GM18505 (cell line): ENCODE measurements at regions not wholly inside any gene's neighbourhood (a gene's known extent, or its start where the extent isn't known, plus 50 kb on each side); places are given as distances from the start of the nearest gene placed in this dataset.
"Not testable (repeated sequence)": the region's sequence is repeated elsewhere in the genome, so short reads cannot be mapped to it uniquely, and the experiment has no call there.

ENCODE experiments used
- ATAC-seq: cut with Tn5 transposase; IDR thresholded peaks from one replicate; pipeline ENCODE4 v1.9.1; 2021; ENCODE audit not compliant: unreplicated experiment
- POLR2A ChIP-seq: IDR thresholded peaks from 4 replicates; pipeline ENCODE4 v1.6.1; 2011; ENCODE audit warnings: borderline replicate concordance; ENCODE audit not compliant: insufficient read depth, insufficient read length; ENCODE audit errors: extremely low read depth

GRCh38 chr5:28313321-28313951, 1275.0 kb upstream of the CDH9 start:
- no peak for ATAC-seq
- no peak for TF ChIP-seq POLR2A

DNA sequence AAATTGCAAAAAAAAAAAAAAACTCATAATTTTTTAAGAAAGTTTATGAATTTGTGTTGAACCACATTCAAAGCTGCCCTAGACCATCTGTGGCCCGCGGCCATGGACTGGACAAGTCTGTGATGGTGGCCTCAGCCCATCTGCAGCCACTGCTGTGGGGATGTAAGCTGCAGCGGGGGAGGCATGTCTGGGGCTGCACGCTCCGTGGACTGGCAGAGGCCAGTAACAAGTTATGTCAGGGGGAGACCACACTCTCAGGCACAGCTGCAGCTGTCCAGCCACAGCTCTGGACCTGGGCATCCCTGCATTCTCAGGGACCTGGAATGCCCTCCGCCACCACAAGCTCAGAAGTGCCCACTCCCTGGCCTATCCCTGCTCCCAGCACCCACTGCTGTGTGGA, 1272.3 kb upstream of the CDH9 start:
- no peak for ATAC-seq
- no peak for TF ChIP-seq POLR2A

GRCh38 chr5:28305891-28306290, 1267.5 kb upstream of the CDH9 start:
- TF ChIP-seq POLR2A, result no peak
- ATAC-seq, result no peak

DNA sequence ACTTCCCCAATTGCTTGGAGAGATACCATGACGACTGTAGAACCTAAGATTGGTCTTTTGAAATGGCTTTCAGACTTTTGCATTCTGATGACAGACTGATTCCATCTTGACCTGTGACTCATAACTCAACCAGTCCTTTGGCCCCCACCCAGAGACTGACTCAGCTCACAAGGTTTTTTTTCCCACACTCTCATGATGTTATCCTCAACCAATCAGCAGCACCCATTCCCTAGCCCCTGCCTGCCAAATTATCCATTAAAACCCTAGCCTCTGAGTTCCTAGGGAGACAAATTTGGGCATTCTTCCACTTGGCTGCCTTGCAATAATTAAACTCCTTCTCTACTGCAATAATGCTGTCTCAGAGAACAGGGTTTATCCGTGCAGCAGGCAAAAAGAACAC, 1263.3 kb upstream of the CDH9 start:
- no peak for ATAC-seq
- no peak for TF ChIP-seq POLR2A

- TF ChIP-seq POLR2A, result no peak
- no peak for ATAC-seq
Measured at GRCh38 chr5:28296254-28297013, 1258.0 kb upstream of the CDH9 start.

GRCh38 chr5:28287021-28287420, 1248.6 kb upstream of the CDH9 start:
- not testable (repeated sequence) for ATAC-seq

DNA sequence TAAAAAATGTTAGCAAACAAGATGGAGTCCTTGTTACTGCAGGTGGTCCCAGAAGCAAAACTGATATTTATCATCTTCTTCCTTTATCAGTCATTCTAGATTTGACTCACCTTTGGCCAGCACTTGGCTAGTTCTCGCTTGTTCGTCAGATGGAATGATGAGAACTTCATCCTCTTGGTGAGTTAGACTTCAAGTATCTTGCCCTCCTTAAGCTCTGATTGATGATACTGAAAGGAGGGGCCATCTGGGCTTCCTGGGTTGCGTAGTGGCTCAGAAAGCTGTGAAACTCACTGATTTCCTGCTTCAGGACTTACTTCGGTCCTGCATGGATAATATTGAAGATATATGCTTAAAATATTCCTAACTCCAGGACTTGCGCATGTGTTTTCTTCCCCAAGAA, 1248.2 kb upstream of the CDH9 start:
- TF ChIP-seq POLR2A, result no peak
- ATAC-seq, result no peak

DNA sequence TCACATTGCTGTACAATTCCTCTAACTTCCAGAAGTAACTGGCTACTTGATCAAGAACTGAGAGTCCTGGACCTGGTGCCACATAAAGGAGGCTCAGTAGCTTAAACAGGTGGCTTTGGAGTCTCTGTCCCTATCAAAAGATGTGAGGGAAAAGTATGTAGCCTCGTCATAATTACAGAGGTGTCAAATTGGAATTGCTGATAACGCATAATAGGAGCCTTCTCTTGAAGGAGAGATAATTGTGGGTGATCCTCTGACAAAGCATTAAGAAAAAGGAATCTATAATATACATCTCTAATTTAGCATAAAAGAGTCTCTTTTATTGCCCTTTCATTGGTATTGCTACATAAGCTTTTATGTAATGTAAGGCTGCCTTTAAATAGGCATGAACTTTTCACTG, 1246.4 kb upstream of the CDH9 start:
- TF ChIP-seq POLR2A, result no peak
- no peak for ATAC-seq

GRCh38 chr5:28281351-28281750, 1243.0 kb upstream of the CDH9 start:
- no peak for TF ChIP-seq POLR2A
- ATAC-seq, result no peak

GRCh38 chr5:28275931-28276330, 1237.5 kb upstream of the CDH9 start:
- no peak for TF ChIP-seq POLR2A
- ATAC-seq, result no peak

DNA sequence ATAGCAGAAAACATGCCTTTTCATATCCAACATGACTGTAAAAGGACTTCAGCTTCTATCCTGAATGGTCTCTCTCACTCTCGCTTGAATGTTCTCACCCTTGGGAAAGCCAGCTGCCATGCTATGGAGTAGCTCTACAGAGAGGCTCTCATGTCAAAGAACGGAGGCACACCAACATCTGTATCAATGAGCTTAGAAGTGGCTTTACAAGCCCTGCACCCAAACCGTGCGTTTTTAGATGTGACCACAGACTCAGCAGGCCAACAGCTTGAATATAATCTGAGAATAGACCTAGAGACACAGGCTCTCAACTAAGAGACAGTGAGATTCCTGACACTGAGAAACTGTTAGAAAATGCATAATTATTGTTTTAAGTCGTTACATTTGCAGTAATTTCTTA, 1231.6 kb upstream of the CDH9 start:
- ATAC-seq, result no peak
- TF ChIP-seq POLR2A, result no peak

- no peak for TF ChIP-seq POLR2A
Measured at GRCh38 chr5:28265877-28266276, 1227.5 kb upstream of the CDH9 start.

GRCh38 chr5:28254846-28255245, 1216.5 kb upstream of the CDH9 start:
- ATAC-seq, result no peak
- no peak for TF ChIP-seq POLR2A

More at GRCh38 chr5:28265877-28266276, 1227.5 kb upstream of the CDH9 start:
- no peak for ATAC-seq

DNA sequence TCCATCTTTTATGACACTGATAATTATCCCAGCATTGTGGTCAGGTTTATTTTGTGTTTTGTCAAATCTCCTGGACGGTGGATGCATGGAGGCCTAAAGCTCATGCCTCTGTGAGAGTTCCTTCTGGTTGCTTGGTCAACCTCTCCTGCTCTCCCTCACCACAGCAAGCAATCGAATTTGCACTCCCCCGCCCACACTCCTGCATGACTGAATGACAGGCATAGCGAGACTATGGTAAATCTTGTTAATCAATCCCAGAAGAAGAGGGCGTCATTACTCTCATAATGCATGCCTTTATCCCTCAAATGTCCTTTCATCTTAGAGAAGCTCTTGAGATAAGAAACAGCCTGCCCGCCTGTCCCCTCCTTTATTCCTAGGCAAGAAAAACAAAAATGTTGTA, 1215.0 kb upstream of the CDH9 start:
- no peak for ATAC-seq
- TF ChIP-seq POLR2A, result no peak

DNA sequence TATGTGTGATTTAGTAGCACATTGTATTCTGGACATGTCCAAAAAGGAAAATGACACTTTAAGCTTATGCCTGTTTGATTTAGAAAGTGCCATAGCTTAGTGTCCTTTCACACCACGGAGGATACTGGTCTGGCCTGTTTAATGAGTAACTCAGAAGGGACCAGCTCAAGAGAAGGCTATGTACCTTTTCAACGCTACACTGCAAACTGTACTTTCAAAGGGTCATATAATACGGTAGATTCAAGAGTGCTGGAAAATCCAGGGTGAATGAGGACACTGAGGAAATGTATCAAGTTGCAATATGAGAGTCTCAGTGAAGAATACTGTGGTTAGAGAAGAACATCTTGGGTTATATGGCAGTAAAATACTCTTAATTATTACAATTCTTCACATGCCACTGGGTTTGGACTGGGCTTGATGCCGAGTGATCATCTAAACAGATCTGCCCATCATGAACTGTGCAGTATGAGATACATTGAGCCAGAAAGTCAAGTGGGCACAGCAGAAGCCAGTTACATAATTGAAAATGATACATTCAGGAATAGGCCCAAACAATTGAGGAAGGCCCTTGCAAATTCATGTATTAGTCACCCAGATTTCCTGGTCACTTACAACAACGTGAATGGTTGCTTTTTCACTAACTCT, 1211.5 kb upstream of the CDH9 start:
- TF ChIP-seq POLR2A, result no peak
- no peak for ATAC-seq

GRCh38 chr5:28234356-28234968, 1196.1 kb upstream of the CDH9 start:
- TF ChIP-seq POLR2A, result no peak
- ATAC-seq, result no peak
